ENCODE measurements at regions not wholly inside any gene's neighbourhood (a gene's known extent, or its start where the extent isn't known, plus 50 kb on each side); places are given as distances from the start of the nearest gene placed in this dataset.

- Histone ChIP-seq H2AFZ (ENCODE audit: low read length) (no peak overlapping the region), H3K9me3 (ENCODE audit: insufficient read depth in 2 of 2, low read depth in 1 of 2, low read length in 1 of 2) (no peaks in the 10 kb centered on the region), H4K91ac (replicated peaks; ENCODE audit: insufficient read length, low read length) (no peak overlapping the region), H3K4me2 (ENCODE audit: insufficient read depth in 1 of 2, low read depth in 2 of 2, low read length in 2 of 2) (no peak overlapping the region), H3K27ac (ENCODE audit: low read depth, low read length) (no peak overlapping the region), H3K23me2 (ENCODE audit: low read depth, low read length) (no peaks in the 10 kb centered on the region), H3K79me1 (ENCODE audit: low read depth, low read length) (no peaks in the 10 kb centered on the region), H4K5ac (ENCODE audit: insufficient read length, low read depth, low read length) (no peak overlapping the region), H2BK12ac (ENCODE audit: low read depth, low read length) (no peak overlapping the region), H3K4me3 (ENCODE audit: extremely low read depth in 1 of 4, insufficient read depth in 2 of 4, low read depth in 3 of 4, low read length in 4 of 4) (no peak overlapping the region), H4K8ac (ENCODE audit: extremely low read depth, insufficient read depth, low read length) (no peak overlapping the region), H3K23ac (ENCODE audit: insufficient read length) (no peak overlapping the region), H4K20me1 (replicated peaks in 1 of 2; ENCODE audit: control insufficient read depth in 1 of 2, insufficient read depth in 2 of 2, low read length in 2 of 2) (no peaks in the 10 kb centered on the region), H3K14ac (ENCODE audit: insufficient read length) (no peak overlapping the region), H2BK5ac (ENCODE audit: low read depth, low read length) (no peak overlapping the region), H3K27me3 (replicated peaks in 1 of 4; ENCODE audit: control insufficient read depth in 3 of 4, extremely low read depth in 1 of 4, insufficient read depth in 3 of 4, low read length in 3 of 4) (no peaks in the 10 kb centered on the region), H2BK15ac (ENCODE audit: low read length) (no peak overlapping the region), H2BK120ac (replicated peaks; ENCODE audit: low read depth, low read length) (no peak overlapping the region), H3K4ac (replicated peaks; ENCODE audit: insufficient read length, low read depth, low read length) (no peak overlapping the region), H2BK20ac (ENCODE audit: low read length) (no peak overlapping the region), H3K9ac (replicated peaks in 1 of 4; ENCODE audit: extremely low read depth in 1 of 4, low read depth in 3 of 4, low read length in 3 of 4) (no peak overlapping the region), H3K56ac (replicated peaks; ENCODE audit: insufficient read length, low read depth, low read length) (no peak overlapping the region), H3K36me3 (ENCODE audit: control insufficient read depth in 2 of 4, insufficient read depth in 4 of 4, low read length in 3 of 4) (no peaks in the 10 kb centered on the region), H3K4me1 (replicated peaks in 1 of 4; ENCODE audit: control insufficient read depth in 3 of 4, insufficient read depth in 4 of 4, low read length in 3 of 4) (no peaks in the 10 kb centered on the region), H3K18ac (ENCODE audit: extremely low read depth, low read length) (no peak overlapping the region), H3K79me2 (ENCODE audit: control insufficient read depth in 1 of 2, insufficient read depth in 2 of 2, low read length in 2 of 2) (no peaks in the 10 kb centered on the region), H2AK5ac (ENCODE audit: low read depth, low read length) (no peak overlapping the region)
- TF ChIP-seq RAD21 (IDR thresholded peaks at IDR 0.05 in 1 of 2, conservative IDR thresholded peaks at IDR 0.05 in 1 of 2; ENCODE audit: low read depth in 2 of 2, low read length in 2 of 2): no peak
- TF ChIP-seq, protein P1, sequence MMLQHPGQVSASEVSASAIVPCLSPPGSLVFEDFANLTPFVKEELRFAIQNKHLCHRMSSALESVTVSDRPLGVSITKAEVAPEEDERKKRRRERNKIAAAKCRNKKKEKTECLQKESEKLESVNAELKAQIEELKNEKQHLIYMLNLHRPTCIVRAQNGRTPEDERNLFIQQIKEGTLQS (IDR thresholded peaks at IDR 0.05; ENCODE audit: insufficient read depth, low read depth, low read length): no peak
- TF ChIP-seq POLR2A (IDR thresholded peaks at IDR 0.05; ENCODE audit: control extremely low read depth in 1 of 2, low read depth in 2 of 2, low read length in 2 of 2): no peak
- no peak for TF ChIP-seq SAP30 (IDR thresholded peaks at IDR 0.05; ENCODE audit: insufficient read depth, insufficient replicate concordance, low read length)
- no peak for TF ChIP-seq RNF2 (IDR thresholded peaks at IDR 0.05; ENCODE audit: borderline replicate concordance, low read depth, low read length, missing control alignments, poor library complexity, severe bottlenecking)
- TF ChIP-seq TBP (IDR thresholded peaks at IDR 0.05; ENCODE audit: low read depth, low read length): no peak
- no peak for TF ChIP-seq NRF1 (IDR thresholded peaks at IDR 0.05; ENCODE audit: low read depth, low read length)
- TF ChIP-seq FOSL1 (IDR thresholded peaks at IDR 0.05; ENCODE audit: insufficient read depth, low read depth, low read length): no peak
- no peak for TF ChIP-seq GTF2F1 (IDR thresholded peaks at IDR 0.05; ENCODE audit: borderline replicate concordance, low read depth, low read length)
- TF ChIP-seq JUN (IDR thresholded peaks at IDR 0.05; ENCODE audit: low read depth, low read length): no peak
- FAIRE-seq (no peak), DNase-seq (ENCODE audit: low read depth in 1 of 2, low spot score in 2 of 2) (no peak)
- ChIA-PET POLR2A (ENCODE audit: partially characterized antibody) (no interaction called here), CTCF (ENCODE audit: partially characterized antibody) (interaction anchor here (0.7 to 1.2 kb wide), 2 partner anchors 11 to 684 kb away, joined by 3 to 4 read pairs; no protein-coding TSS in a partner anchor)
Observed at GRCh38 chr16:47917118-47917517, 238.7 kb downstream of the ABCC12 start.
